ENCODE measurements at regions not wholly inside any gene's neighbourhood (a gene's known extent, or its start where the extent isn't known, plus 50 kb on each side); places are given as distances from the start of the nearest gene placed in this dataset.

GRCh38 chr7:41237956-41238355 lies 464.9 kb downstream of the INHBA start:
- no peak for TF ChIP-seq CTCF (IDR thresholded peaks at IDR 0.05)
- 96% methylated on average over 4 of the region's 4 CpGs for WGBS (ENCODE audit: insufficient coverage)
- Histone ChIP-seq H3K36me3 (ENCODE audit: control insufficient read depth, insufficient read depth, low read length) (no peaks in the 10 kb centered on the region), H3K4me3 (ENCODE audit: low read length) (no peak overlapping the region), H3K27ac (ENCODE audit: low read length) (no peak overlapping the region), H3K9me3 (ENCODE audit: control insufficient read depth, insufficient read depth, low read length) (no peaks in the 10 kb centered on the region), H3K4me1 (ENCODE audit: control insufficient read depth, insufficient read depth, low read length) (no peaks in the 10 kb centered on the region), H3K27me3 (ENCODE audit: control insufficient read depth, insufficient read depth, low read length) (no peaks in the 10 kb centered on the region)
- Mint-ChIP-seq H3K36me3 (no peaks in the 10 kb centered on the region), H3K27ac (no peak overlapping the region), H3K27me3 (ENCODE audit: low read depth in 2 of 2) (no peaks in the 10 kb centered on the region), H3K4me1 (no peaks in the 10 kb centered on the region), H3K9me3 (peaks cover 10 to 11% of the 10 kb centered on the region in 2 donors), H3K4me3 (no peak overlapping the region)
- intact Hi-C loops (cut with micrococcal nuclease) = no loop called here
- DNase-seq (no peak), ATAC-seq (no peak)

GRCh38 chr7:41232086-41232485 lies 470.8 kb downstream of the INHBA start:
- Mint-ChIP-seq H3K4me1 (no peaks in the 10 kb centered on the region), H3K9me3 (peaks cover 12 to 14% of the 10 kb centered on the region in 2 donors), H3K27ac (no peak overlapping the region), H3K36me3 (peaks cover 12% of the 10 kb centered on the region), H3K27me3 (ENCODE audit: low read depth in 2 of 2) (no peaks in the 10 kb centered on the region), H3K4me3 (no peak overlapping the region)
- DNase-seq = no peak
- intact Hi-C loops (cut with micrococcal nuclease) = no loop called here
- H3K27ac ChIP-seq (ENCODE audit: low read length) = no peak overlapping the region
- no peaks in the 10 kb centered on the region for H3K4me1 ChIP-seq (ENCODE audit: control insufficient read depth, insufficient read depth, low read length)
- H3K4me3 ChIP-seq (ENCODE audit: low read length) = no peak overlapping the region
- no peaks in the 10 kb centered on the region for H3K36me3 ChIP-seq (ENCODE audit: control insufficient read depth, insufficient read depth, low read length)
- no peaks in the 10 kb centered on the region for H3K27me3 ChIP-seq (ENCODE audit: control insufficient read depth, insufficient read depth, low read length)
- no peak for ATAC-seq
- TF ChIP-seq CTCF (IDR thresholded peaks at IDR 0.05) = no peak
- WGBS (ENCODE audit: insufficient coverage) = 92% methylated on average over 2 of the region's 2 CpGs
- peaks cover 3% of the 10 kb centered on the region for H3K9me3 ChIP-seq (ENCODE audit: control insufficient read depth, insufficient read depth, low read length)

GRCh38 chr7:41224063-41224763 lies 478.7 kb downstream of the INHBA start:
- Mint-ChIP-seq H3K4me1 (no peaks in the 10 kb centered on the region), H3K4me3 (no peak overlapping the region), H3K27ac (no peak overlapping the region), H3K36me3 (no peaks in the 10 kb centered on the region), H3K27me3 (ENCODE audit: low read depth in 2 of 2) (no peaks in the 10 kb centered on the region), H3K9me3 (peaks cover 2 to 9% of the 10 kb centered on the region in 2 donors)
- no peak for TF ChIP-seq CTCF (IDR thresholded peaks at IDR 0.05)
- no peak for DNase-seq
- WGBS (ENCODE audit: insufficient coverage) = 87% methylated on average over 6 of the region's 6 CpGs
- no peaks in the 10 kb centered on the region for H3K4me1 ChIP-seq (ENCODE audit: control insufficient read depth, insufficient read depth, low read length)
- no peaks in the 10 kb centered on the region for H3K27me3 ChIP-seq (ENCODE audit: control insufficient read depth, insufficient read depth, low read length)
- no peak for ATAC-seq
- no peak overlapping the region for H3K27ac ChIP-seq (ENCODE audit: low read length)
- no peaks in the 10 kb centered on the region for H3K9me3 ChIP-seq (ENCODE audit: control insufficient read depth, insufficient read depth, low read length)
- intact Hi-C loops (cut with micrococcal nuclease) = no loop called here
- no peak overlapping the region for H3K4me3 ChIP-seq (ENCODE audit: low read length)
- H3K36me3 ChIP-seq (ENCODE audit: control insufficient read depth, insufficient read depth, low read length) = no peaks in the 10 kb centered on the region

GRCh38 chr7:41222746-41223145 lies 480.1 kb downstream of the INHBA start:
- Mint-ChIP-seq H3K4me3 (no peak overlapping the region), H3K27ac (no peak overlapping the region), H3K36me3 (no peaks in the 10 kb centered on the region), H3K27me3 (ENCODE audit: low read depth in 2 of 2) (no peaks in the 10 kb centered on the region), H3K9me3 (peaks cover 0 to 9% of the 10 kb centered on the region in 2 donors), H3K4me1 (no peaks in the 10 kb centered on the region)
- no peak for TF ChIP-seq CTCF (IDR thresholded peaks at IDR 0.05)
- Histone ChIP-seq H3K4me1 (ENCODE audit: control insufficient read depth, insufficient read depth, low read length) (no peaks in the 10 kb centered on the region), H3K4me3 (ENCODE audit: low read length) (no peak overlapping the region), H3K36me3 (ENCODE audit: control insufficient read depth, insufficient read depth, low read length) (no peaks in the 10 kb centered on the region), H3K9me3 (ENCODE audit: control insufficient read depth, insufficient read depth, low read length) (no peaks in the 10 kb centered on the region), H3K27ac (ENCODE audit: low read length) (no peak overlapping the region), H3K27me3 (ENCODE audit: control insufficient read depth, insufficient read depth, low read length) (no peaks in the 10 kb centered on the region)
- intact Hi-C loops (cut with micrococcal nuclease) = no loop called here
- DNase-seq (no peak), ATAC-seq (no peak)
- WGBS (ENCODE audit: insufficient coverage) = 97% methylated on average over 3 of the region's 3 CpGs

All from natural killer cell (primary cell).